ENCODE measurements at regions not wholly inside any gene's neighbourhood (a gene's known extent, or its start where the extent isn't known, plus 50 kb on each side); places are given as distances from the start of the nearest gene placed in this dataset.

DNA sequence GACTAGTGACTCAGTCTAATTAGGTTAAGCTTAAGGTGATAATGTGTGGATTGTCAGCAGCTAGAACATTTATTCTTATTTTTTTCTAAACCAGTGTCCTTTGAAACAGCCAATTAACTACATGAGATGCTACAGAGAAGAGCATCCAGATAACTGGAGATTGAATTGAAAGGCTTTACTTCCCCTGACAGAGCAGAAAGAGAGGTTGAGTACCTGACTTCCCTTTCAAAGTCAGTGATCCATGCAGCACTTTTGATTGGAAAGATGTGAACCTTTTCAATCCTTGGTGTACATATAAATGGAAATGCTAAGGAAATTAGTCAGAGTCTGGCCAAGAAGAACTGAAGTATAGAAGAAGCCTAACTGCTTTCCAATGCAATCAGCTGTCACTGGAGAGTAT lies 653.8 kb downstream of the CDH8 start:
- Histone ChIP-seq H3K4me2 (ENCODE audit: low read length) (no peak overlapping the region), H3F3A (ENCODE audit: insufficient read depth, low read length, poor library complexity, severe bottlenecking) (no peaks in the 10 kb centered on the region), H3K79me2 (replicated peaks; ENCODE audit: insufficient read depth, low read length) (no peaks in the 10 kb centered on the region), H3K27me3 (ENCODE audit: insufficient read depth, low read depth, low read length) (no peaks in the 10 kb centered on the region), H3K9me3 (ENCODE audit: low read length) (no peaks in the 10 kb centered on the region), H3K9me2 (ENCODE audit: insufficient read depth, low read length) (no peaks in the 10 kb centered on the region), H4K20me1 (ENCODE audit: insufficient read depth) (no peaks in the 10 kb centered on the region), H3K9ac (ENCODE audit: low read length) (no peak overlapping the region), H3K27ac (ENCODE audit: low read length) (no peak overlapping the region), H3K36me3 (ENCODE audit: insufficient read depth, low read length) (no peaks in the 10 kb centered on the region), H2AFZ (ENCODE audit: low read depth, low read length) (no peak overlapping the region), H3K4me3 (ENCODE audit: low read length) (no peak overlapping the region)
- TF ChIP-seq EP300 (conservative IDR thresholded peaks at IDR 0.05; ENCODE audit: poor library complexity, severe bottlenecking) (no peak), EZH2 (IDR thresholded peaks at IDR 0.05; ENCODE audit: borderline replicate concordance, insufficient read depth, low read length, poor library complexity, severe bottlenecking) (no peak), SMC3 (conservative IDR thresholded peaks at IDR 0.05; ENCODE audit: poor library complexity) (no peak), RAD21 (conservative IDR thresholded peaks at IDR 0.05) (no peak), TAF1 (IDR thresholded peaks at IDR 0.05; ENCODE audit: low read depth) (no peak)
- TF ChIP-seq, protein P1, sequence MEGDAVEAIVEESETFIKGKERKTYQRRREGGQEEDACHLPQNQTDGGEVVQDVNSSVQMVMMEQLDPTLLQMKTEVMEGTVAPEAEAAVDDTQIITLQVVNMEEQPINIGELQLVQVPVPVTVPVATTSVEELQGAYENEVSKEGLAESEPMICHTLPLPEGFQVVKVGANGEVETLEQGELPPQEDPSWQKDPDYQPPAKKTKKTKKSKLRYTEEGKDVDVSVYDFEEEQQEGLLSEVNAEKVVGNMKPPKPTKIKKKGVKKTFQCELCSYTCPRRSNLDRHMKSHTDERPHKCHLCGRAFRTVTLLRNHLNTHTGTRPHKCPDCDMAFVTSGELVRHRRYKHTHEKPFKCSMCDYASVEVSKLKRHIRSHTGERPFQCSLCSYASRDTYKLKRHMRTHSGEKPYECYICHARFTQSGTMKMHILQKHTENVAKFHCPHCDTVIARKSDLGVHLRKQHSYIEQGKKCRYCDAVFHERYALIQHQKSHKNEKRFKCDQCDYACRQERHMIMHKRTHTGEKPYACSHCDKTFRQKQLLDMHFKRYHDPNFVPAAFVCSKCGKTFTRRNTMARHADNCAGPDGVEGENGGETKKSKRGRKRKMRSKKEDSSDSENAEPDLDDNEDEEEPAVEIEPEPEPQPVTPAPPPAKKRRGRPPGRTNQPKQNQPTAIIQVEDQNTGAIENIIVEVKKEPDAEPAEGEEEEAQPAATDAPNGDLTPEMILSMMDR (IDR thresholded peaks at IDR 0.05; ENCODE audit: poor library complexity, severe bottlenecking): no peak

DNA sequence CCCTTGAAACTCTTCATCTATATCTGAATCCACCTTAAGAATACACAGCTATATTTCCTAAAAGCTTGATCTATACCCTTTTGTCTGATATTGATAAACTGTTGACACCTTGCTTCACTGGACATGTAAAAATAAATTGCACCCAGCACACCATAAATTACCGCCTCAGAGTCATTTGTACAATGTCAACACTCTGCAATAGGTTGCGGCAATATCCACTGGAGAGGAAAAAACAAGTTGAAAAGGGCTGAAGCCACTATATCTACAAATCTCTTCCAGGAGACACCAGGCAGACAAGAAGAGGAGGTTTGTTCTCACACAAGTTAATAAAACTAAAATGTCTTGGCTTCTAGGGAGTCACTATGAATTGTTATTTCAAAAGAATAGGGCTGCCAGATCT lies 656.9 kb downstream of the CDH8 start:
- Histone ChIP-seq H3K9ac (ENCODE audit: low read length) (no peak overlapping the region), H3K27me3 (ENCODE audit: insufficient read depth, low read depth, low read length) (no peaks in the 10 kb centered on the region), H3K79me2 (replicated peaks; ENCODE audit: insufficient read depth, low read length) (no peaks in the 10 kb centered on the region), H3K9me3 (ENCODE audit: low read length) (no peaks in the 10 kb centered on the region), H2AFZ (ENCODE audit: low read depth, low read length) (no peak overlapping the region), H3K4me2 (ENCODE audit: low read length) (no peak overlapping the region), H3K27ac (ENCODE audit: low read length) (no peak overlapping the region), H3K4me3 (ENCODE audit: low read length) (no peak overlapping the region), H3K36me3 (ENCODE audit: insufficient read depth, low read length) (no peaks in the 10 kb centered on the region), H3K9me2 (ENCODE audit: insufficient read depth, low read length) (no peaks in the 10 kb centered on the region), H3F3A (ENCODE audit: insufficient read depth, low read length, poor library complexity, severe bottlenecking) (no peaks in the 10 kb centered on the region), H4K20me1 (ENCODE audit: insufficient read depth) (no peaks in the 10 kb centered on the region)
- TF ChIP-seq, protein P2, sequence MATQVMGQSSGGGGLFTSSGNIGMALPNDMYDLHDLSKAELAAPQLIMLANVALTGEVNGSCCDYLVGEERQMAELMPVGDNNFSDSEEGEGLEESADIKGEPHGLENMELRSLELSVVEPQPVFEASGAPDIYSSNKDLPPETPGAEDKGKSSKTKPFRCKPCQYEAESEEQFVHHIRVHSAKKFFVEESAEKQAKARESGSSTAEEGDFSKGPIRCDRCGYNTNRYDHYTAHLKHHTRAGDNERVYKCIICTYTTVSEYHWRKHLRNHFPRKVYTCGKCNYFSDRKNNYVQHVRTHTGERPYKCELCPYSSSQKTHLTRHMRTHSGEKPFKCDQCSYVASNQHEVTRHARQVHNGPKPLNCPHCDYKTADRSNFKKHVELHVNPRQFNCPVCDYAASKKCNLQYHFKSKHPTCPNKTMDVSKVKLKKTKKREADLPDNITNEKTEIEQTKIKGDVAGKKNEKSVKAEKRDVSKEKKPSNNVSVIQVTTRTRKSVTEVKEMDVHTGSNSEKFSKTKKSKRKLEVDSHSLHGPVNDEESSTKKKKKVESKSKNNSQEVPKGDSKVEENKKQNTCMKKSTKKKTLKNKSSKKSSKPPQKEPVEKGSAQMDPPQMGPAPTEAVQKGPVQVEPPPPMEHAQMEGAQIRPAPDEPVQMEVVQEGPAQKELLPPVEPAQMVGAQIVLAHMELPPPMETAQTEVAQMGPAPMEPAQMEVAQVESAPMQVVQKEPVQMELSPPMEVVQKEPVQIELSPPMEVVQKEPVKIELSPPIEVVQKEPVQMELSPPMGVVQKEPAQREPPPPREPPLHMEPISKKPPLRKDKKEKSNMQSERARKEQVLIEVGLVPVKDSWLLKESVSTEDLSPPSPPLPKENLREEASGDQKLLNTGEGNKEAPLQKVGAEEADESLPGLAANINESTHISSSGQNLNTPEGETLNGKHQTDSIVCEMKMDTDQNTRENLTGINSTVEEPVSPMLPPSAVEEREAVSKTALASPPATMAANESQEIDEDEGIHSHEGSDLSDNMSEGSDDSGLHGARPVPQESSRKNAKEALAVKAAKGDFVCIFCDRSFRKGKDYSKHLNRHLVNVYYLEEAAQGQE (IDR thresholded peaks at IDR 0.05; ENCODE audit: borderline replicate concordance): no peak
- TF ChIP-seq SMC3 (conservative IDR thresholded peaks at IDR 0.05; ENCODE audit: poor library complexity) (no peak), EZH2 (IDR thresholded peaks at IDR 0.05; ENCODE audit: borderline replicate concordance, insufficient read depth, low read length, poor library complexity, severe bottlenecking) (no peak), MXI1 (conservative IDR thresholded peaks at IDR 0.05; ENCODE audit: poor library complexity, severe bottlenecking) (no peak), POLR2AphosphoS5 (IDR thresholded peaks at IDR 0.05) (no peak), EP300 (conservative IDR thresholded peaks at IDR 0.05; ENCODE audit: poor library complexity, severe bottlenecking) (no peak), RAD21 (conservative IDR thresholded peaks at IDR 0.05) (no peak), TAF1 (IDR thresholded peaks at IDR 0.05; ENCODE audit: low read depth) (no peak)
- TF ChIP-seq, protein P1 (IDR thresholded peaks at IDR 0.05; ENCODE audit: poor library complexity, severe bottlenecking): no peak

Measured in neural cell (in vitro differentiated cells).